Thoracic aorta (tissue), 2 donors: ENCODE measurements at regions not wholly inside any gene's neighbourhood (a gene's known extent, or its start where the extent isn't known, plus 50 kb on each side); places are given as distances from the start of the nearest gene placed in this dataset.

Experiments used
- ATAC-seq: fragments of 150-250 bp; one replicate; pipeline ENCODE4 v1.8.0; 2017; ENCODE audit warnings: low read depth; ENCODE audit not compliant: insufficient number of reproducible peaks, low FRiP score
- DNase-seq: peaks from one replicate; pipeline ENCODE4 v3.0.0-alpha.2; 2020; ENCODE audit warnings: low spot score
- H3K27ac ChIP-seq, 2 donors: fragments of 200-600 bp; sonication (generic); 1 replicate in 1 of 2; 2 replicates in 1 of 2; pipeline ENCODE4 v1.5.1; 2016; ENCODE audit warnings: mild to moderate bottlenecking in 2 of 2, moderate library complexity in 2 of 2
- H3K27me3 ChIP-seq: fragments of 200-600 bp; sonication (generic); replicated peaks from 2 replicates; pipeline ENCODE4 v1.6.0; 2016; ENCODE audit warnings: mild to moderate bottlenecking; ENCODE audit not compliant: insufficient read depth
- H3K36me3 ChIP-seq: fragments of 200-600 bp; sonication (generic); one replicate; pipeline ENCODE4 v1.5.1; 2016
- H3K4me1 ChIP-seq, 2 donors: fragments of 200-600 bp; sonication (generic); 1 replicate in 1 of 2; 2 replicates in 1 of 2; pipeline versions ENCODE4 v1.5.1 to v1.6.0; 2016; ENCODE audit warnings: low read depth in 2 of 2, mild to moderate bottlenecking in 1 of 2; ENCODE audit not compliant: control insufficient read depth in 1 of 2
- H3K4me3 ChIP-seq: fragments of 200-600 bp; sonication (generic); 2 replicates; pipeline ENCODE4 v1.5.1; 2016; ENCODE audit warnings: mild to moderate bottlenecking
- H3K9me3 ChIP-seq: fragments of 200-600 bp; sonication (generic); 2 replicates; pipeline ENCODE4 v1.5.1; 2016
- TF ChIP-seq, protein P1 (sequence below): fragments of 200-600 bp; sonication (generic); IDR thresholded peaks from one replicate; pipeline ENCODE4 v1.5.1; 2019; ENCODE audit warnings: antibody characterized with exemption

GRCh38 chr16:81174644-81175324 is 63.7 kb upstream of the BCO1 start:
- DNase-seq: no peak
- Histone ChIP-seq H3K27me3 (no peaks in the 10 kb centered on the region), H3K9me3 (no peaks in the 10 kb centered on the region), H3K4me3 (no peak overlapping the region), H3K27ac (no peak overlapping the region), H3K36me3 (no peaks in the 10 kb centered on the region), H3K4me1 (no peaks in the 10 kb centered on the region)
- TF ChIP-seq, protein P1, sequence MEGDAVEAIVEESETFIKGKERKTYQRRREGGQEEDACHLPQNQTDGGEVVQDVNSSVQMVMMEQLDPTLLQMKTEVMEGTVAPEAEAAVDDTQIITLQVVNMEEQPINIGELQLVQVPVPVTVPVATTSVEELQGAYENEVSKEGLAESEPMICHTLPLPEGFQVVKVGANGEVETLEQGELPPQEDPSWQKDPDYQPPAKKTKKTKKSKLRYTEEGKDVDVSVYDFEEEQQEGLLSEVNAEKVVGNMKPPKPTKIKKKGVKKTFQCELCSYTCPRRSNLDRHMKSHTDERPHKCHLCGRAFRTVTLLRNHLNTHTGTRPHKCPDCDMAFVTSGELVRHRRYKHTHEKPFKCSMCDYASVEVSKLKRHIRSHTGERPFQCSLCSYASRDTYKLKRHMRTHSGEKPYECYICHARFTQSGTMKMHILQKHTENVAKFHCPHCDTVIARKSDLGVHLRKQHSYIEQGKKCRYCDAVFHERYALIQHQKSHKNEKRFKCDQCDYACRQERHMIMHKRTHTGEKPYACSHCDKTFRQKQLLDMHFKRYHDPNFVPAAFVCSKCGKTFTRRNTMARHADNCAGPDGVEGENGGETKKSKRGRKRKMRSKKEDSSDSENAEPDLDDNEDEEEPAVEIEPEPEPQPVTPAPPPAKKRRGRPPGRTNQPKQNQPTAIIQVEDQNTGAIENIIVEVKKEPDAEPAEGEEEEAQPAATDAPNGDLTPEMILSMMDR: no peak
- ATAC-seq: no peak

GRCh38 chr16:81172769-81173658 is 65.5 kb upstream of the BCO1 start:
- no peak for DNase-seq
- no peaks in the 10 kb centered on the region for H3K9me3 ChIP-seq
- H3K36me3 ChIP-seq: no peaks in the 10 kb centered on the region
- H3K4me1 ChIP-seq: no peaks in the 10 kb centered on the region
- H3K27me3 ChIP-seq: no peaks in the 10 kb centered on the region
- H3K4me3 ChIP-seq: no peak overlapping the region
- no peak overlapping the region for H3K27ac ChIP-seq
- TF ChIP-seq, protein P1: no peak
- ATAC-seq: no peak

DNA sequence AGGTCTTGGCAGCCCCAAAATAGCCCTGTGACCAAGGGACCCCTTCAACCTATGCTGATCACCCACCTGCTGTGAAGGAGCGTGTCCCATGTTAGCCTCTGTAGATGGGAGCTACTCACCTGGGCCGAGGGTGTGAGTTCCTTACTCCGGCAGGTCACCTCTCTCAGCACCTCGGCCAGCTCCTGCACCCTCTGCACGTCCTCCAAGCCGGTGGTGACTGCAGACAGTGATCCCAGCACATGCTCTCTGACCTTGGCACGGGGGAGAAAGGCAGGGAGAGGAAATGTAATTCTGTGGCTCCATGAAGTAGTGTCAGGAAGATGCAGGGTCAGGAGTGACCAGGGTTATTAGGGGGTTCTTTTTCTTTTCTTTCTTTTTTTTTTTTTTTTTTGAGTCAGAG is 67.7 kb upstream of the BCO1 start:
- Histone ChIP-seq H3K4me3 (no peak overlapping the region), H3K27me3 (no peaks in the 10 kb centered on the region), H3K36me3 (no peaks in the 10 kb centered on the region), H3K4me1 (no peaks in the 10 kb centered on the region), H3K9me3 (no peaks in the 10 kb centered on the region), H3K27ac (no peak overlapping the region)
- ATAC-seq (no peak), DNase-seq (no peak)
- TF ChIP-seq, protein P1: no peak

GRCh38 chr16:81168406-81168805 is 70.1 kb upstream of the BCO1 start:
- TF ChIP-seq, protein P1: no peak
- DNase-seq (no peak), ATAC-seq (no peak)
- H3K4me1 ChIP-seq: no peaks in the 10 kb centered on the region
- H3K9me3 ChIP-seq: no peaks in the 10 kb centered on the region
- no peak overlapping the region for H3K27ac ChIP-seq
- H3K27me3 ChIP-seq: no peaks in the 10 kb centered on the region
- no peak overlapping the region for H3K4me3 ChIP-seq
- H3K36me3 ChIP-seq: no peaks in the 10 kb centered on the region

GRCh38 chr16:81167851-81168250 is 70.6 kb upstream of the BCO1 start:
- ATAC-seq (no peak), DNase-seq (no peak)
- no peaks in the 10 kb centered on the region for H3K27me3 ChIP-seq
- H3K4me1 ChIP-seq: no peaks in the 10 kb centered on the region
- TF ChIP-seq, protein P1: no peak
- no peak overlapping the region for H3K4me3 ChIP-seq
- H3K9me3 ChIP-seq: no peaks in the 10 kb centered on the region
- no peak overlapping the region for H3K27ac ChIP-seq
- H3K36me3 ChIP-seq: no peaks in the 10 kb centered on the region
